Glomerular endothelial cell (primary cell): ENCODE measurements at regions not wholly inside any gene's neighbourhood (a gene's known extent, or its start where the extent isn't known, plus 50 kb on each side); places are given as distances from the start of the nearest gene placed in this dataset.
"Not testable (repeated sequence)": the region's sequence is repeated elsewhere in the genome, so short reads cannot be mapped to it uniquely, and the experiment has no call there.

Experiments
- DNase-seq: peaks from one replicate; pipeline ENCODE4 v3.0.0-alpha.2; 2011; ENCODE audit warnings: low read depth, low spot score; ENCODE audit errors: extremely low read depth

GRCh38 chr6:145155873-145156782 lies 579.2 kb downstream of the EPM2A start:
- no peak for DNase-seq

GRCh38 chr6:145158636-145159035 lies 576.7 kb downstream of the EPM2A start:
- not testable (repeated sequence) for DNase-seq

DNA sequence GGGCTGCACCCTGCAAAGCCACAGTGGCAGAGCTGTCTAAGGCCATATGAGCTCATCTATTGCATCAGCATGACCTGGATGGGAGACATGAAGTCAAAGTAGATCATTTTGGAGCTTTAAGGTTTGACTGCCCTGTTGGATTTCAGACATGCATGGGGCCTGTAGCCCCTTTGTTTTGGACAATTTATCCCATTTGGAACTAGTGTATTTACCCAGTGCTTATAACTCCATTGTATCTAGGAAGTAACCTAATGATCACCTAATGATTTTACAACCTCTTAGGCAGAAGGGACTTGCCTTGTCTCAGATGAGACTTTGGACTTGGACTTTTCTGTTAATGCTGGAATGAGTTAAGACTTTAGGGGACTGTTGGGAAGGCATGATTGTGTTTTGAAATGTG lies 575.4 kb downstream of the EPM2A start:
- no peak for DNase-seq

GRCh38 chr6:145161501-145161900 lies 573.8 kb downstream of the EPM2A start:
- no peak for DNase-seq

GRCh38 chr6:145169726-145170224 lies 565.5 kb downstream of the EPM2A start:
- DNase-seq: no peak

GRCh38 chr6:145175470-145175869 lies 559.9 kb downstream of the EPM2A start:
- DNase-seq: no peak

DNA sequence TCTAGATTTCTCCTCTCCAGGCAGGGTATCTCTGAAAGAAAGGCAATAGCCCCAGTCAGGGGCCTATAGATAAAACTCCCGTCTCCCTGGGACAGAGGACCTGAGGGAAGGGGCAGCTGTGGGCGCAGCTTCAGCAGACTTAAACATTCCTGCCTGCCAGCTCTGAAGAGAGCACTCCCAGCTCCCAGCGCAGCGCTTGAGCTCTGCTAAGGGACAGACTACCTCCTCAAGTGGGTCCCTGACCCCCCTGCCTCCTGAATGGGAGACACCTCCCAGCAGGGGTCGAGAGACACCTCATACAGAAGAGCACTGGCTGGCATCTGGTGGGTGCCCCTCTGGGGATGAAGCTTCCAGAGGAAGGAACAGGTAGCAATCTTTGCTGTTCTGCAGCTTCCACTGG lies 556.9 kb downstream of the EPM2A start:
- DNase-seq: no peak

DNA sequence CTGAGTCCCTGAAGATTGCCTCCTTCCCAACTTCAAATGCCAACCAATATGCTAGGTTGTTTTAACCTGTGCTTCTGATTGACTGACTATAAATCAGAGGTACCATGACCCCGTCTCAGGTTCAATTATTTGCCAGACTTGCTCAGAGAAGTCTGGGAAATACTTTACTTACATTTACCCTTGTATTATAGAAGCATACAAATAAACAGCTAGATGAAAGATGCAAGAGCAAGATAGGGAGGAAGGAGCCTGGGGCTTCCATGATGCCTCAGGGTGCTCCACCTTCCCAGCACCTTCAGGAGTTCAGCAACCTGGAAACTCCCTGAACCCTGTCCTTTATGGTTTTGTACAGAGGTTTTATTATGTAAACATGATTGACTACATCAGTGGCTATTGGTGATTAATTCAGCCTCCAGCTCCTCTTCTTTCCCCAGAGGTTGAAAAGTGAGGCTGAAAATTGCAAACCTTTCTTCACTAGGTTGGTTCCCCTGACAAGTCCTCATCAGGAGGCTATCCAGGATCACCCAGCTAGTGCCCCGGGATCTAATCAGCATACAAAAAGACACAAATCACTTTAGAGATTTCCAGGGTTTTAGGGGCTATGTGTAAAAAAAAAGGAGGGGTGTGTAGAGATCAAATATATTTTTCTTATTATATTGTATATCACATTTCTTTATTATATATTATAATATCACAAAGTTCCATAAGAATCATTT lies 547.7 kb downstream of the EPM2A start:
- DNase-seq: no peak

- DNase-seq: no peak
These were observed 545.5 kb downstream of the EPM2A start for GRCh38 chr6:145189836-145190235.

GRCh38 chr6:145194389-145194788 lies 540.9 kb downstream of the EPM2A start:
- DNase-seq: no peak

GRCh38 chr6:145199961-145200360 lies 535.4 kb downstream of the EPM2A start:
- no peak for DNase-seq

- no peak for DNase-seq
These were observed 531.0 kb downstream of the EPM2A start for GRCh38 chr6:145204301-145204700.

DNA sequence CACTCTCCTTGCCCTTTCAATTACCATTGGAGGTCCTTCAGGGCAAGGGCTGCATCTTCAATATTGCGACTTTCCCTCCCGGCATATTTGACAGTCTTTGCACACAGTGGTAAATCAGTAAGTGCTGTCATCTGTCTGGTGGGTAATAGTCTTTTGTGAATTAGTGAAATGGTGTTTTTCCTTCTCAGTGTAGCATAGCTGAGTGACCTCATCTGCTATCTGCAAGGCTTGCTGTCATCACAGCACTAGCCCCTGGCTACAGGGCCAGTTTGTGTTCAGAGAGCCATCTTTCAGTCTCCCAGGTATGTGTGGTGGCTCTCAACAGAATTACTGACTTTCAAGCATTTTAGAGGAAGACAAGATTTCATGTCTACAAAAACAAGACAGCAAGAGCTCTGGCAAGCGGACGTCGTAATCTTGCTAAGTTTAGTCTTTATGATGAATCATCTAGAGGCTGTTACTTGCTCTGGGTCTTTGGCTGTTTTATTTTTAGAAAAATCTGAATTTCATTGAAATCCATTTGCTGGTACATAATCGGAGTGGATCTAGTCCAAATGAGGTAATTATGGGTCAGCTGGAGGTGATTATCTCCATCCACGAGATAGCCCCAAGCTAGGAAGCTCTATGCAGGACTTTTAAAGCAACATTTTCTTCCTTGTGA lies 528.9 kb downstream of the EPM2A start:
- DNase-seq: no peak

DNA sequence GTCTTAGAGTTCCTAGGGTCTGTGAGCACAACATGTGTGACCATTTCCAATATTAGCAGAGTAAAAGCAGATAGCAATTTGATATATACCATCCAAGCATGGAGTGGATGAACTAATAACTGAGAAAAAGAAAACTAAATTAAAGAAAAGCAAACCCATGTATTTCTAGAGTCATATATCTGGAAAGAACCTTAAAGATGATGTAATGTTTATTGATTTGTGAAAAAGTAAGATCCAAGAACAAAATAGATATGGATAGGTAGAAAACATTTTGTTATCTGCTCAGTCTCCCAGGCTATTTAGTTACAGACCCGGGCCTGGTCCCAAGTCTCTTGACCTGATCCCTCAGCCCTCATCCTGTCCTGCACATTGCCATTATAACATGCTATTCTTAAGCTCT lies 526.8 kb downstream of the EPM2A start:
- no peak for DNase-seq

DNA sequence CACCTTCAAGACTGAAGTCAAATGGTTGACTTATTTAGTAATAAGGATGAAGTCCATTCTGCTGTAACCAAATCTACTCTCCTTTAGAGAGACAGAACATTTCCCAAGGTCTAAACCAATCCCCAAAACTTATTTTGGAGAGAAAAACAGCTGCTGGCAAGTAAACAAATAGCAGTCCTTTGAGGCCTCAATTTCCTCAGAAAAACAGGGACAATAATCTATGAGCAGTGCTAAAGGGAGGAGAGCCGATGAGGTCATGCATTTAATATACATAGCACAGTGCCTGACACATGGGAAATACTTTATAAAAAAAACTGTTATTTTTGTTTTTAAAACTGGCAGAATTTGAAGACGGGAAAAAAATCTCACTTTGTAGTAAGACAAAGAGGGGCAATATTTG lies 526.0 kb downstream of the EPM2A start:
- no peak for DNase-seq

- no peak for DNase-seq
These were observed 522.5 kb downstream of the EPM2A start for GRCh38 chr6:145212813-145213212.

- DNase-seq: no peak
These were observed 521.7 kb downstream of the EPM2A start for GRCh38 chr6:145213614-145214013.

GRCh38 chr6:145214570-145214969 lies 520.8 kb downstream of the EPM2A start:
- peak; percentile 7 for DNase-seq

- no peak for DNase-seq
These were observed 510.9 kb downstream of the EPM2A start for GRCh38 chr6:145224450-145224849.

GRCh38 chr6:145225500-145225899 lies 509.8 kb downstream of the EPM2A start:
- no peak for DNase-seq

- DNase-seq: no peak
These were observed 507.7 kb downstream of the EPM2A start for GRCh38 chr6:145227593-145227992.
